ENCODE measurements at regions not wholly inside any gene's neighbourhood (a gene's known extent, or its start where the extent isn't known, plus 50 kb on each side); places are given as distances from the start of the nearest gene placed in this dataset.

DNA sequence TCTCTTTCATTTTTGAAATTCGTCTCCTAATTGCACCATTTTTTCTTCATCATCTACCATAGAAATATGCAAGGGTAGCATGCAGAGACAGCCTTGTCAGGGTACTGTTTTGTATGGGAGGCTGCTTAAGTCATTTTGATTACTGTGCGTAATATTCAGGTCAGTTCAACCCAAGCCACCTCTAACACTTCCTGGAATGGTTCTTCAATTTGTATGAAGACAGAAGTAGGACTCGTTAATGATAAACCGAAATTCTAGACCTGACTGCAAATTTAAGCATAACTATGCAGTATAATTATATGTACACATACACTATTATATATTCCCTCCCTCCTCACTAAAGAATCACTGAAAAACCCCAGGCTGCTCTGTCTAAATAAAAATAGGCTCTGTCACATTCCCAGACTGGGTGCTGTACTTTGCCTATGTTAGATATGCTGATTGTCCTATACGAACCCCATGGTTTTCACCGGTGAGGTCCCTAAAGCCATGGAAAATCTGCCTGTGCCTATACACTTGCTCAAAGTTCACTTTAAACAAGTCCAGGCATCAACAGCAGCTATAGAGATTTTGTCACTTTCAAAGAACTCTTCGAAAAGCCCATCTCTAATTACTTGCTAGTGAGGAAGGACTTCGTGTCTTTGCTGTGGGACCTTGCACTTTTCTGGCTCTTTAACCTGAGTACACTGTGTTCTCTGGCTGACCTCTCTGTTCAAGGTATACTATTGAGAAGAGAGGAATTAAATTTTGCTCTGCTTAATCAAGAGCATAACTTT is 352.1 kb upstream of the CD180 start:
- TF ChIP-seq POLR2A (IDR thresholded peaks at IDR 0.05; ENCODE audit: low read depth, low read length) (no peak), POLR2AphosphoS5 (IDR thresholded peaks at IDR 0.05; ENCODE audit: low read depth, low read length) (no peak)
